Fibroblast of skin of back (primary cell): ENCODE measurements at regions not wholly inside any gene's neighbourhood (a gene's known extent, or its start where the extent isn't known, plus 50 kb on each side); places are given as distances from the start of the nearest gene placed in this dataset.
"Not testable (repeated sequence)": the region's sequence is repeated elsewhere in the genome, so short reads cannot be mapped to it uniquely, and the experiment has no call there.

ENCODE experiments used
- DNase-seq: peaks from one replicate; pipeline ENCODE4 v3.0.0-alpha.2; 2013

DNA sequence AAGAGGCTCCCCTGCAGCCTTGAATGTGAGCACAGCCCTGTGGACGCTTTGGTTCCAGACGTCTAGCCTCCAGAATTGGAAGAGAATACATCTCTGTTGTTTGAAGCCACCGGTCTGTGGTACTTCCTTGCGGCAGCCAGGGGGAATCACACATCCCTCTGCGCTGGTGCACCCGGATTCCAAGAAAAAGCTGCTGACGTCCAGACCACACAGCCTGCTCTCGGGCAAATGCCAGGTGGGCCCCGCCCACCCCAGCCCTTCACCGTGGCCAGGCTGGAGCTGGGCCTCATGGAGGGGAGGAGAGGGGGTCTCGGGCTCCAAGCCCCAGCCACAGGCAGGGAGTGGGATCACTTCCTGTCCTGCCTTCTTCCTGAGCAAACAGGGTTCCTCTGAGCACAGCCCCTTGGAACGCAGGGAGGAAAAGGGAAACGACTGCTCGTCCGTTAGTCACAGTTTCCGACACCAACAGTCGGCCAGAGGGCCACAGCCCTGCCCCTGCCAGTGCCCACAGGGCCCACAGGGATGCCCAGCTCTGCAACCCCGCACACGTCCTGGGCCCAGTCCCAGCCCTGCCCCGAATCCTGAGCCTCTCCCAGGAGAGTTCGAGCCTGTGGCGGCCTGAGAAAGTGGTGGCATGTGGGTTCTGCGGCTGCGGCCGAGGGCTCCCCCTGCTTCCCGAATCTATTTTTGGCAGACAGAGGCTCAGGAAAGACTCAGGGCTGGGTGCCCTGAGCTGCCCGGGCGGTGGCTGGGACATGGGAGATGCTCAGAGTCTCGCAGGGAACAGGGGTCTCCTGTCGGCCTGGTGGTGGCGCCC lies 85.3 kb downstream of the RFLNA start:
- DNase-seq = peak; percentile 96

DNA sequence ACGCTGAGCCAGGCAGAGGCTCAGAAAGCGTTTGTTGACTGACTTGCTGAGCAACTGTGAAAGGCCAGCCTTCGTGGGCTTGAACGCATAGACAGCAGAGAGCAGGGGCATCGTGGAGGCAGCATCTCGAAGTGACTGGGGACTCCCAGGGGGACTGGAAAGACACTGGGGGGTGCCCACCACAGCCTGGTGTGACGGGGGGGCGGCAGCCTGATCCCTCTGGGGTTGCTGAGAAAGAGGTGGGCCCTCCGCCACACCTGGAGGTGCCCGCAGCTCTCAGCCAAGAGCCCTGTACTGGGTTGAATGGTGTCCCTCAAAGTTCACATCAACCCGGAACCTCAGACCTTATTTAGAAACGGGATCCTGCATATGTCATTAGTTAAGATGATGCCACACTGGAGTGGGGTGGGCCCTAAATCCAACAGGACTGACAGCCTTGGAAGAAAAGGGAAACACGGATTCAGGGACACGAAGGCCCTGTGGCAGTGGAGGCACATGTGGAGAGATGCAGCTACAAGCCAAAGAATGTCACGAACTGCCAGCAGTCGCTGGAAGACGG lies 84.6 kb downstream of the RFLNA start:
- DNase-seq = no peak

DNA sequence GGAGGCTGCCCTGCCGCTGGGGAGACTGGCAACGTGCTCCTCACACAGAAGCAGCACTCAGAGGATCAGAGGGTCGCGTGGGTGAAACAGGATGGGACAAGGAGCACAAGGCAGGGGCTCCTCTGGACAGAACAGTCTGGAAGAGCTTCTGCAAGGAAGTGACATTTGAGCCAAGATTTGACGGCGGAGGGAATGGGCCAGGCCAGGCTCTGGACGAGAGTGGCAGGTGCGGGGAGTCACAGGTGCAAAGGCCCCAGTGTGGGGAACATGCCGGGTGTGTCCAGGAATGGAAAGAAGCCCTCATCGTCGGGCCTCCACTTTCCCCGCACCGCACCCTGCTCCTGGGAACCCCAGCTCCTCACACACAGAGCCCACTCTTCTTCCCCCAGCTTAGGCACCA lies 84.0 kb downstream of the RFLNA start:
- no peak for DNase-seq

DNA sequence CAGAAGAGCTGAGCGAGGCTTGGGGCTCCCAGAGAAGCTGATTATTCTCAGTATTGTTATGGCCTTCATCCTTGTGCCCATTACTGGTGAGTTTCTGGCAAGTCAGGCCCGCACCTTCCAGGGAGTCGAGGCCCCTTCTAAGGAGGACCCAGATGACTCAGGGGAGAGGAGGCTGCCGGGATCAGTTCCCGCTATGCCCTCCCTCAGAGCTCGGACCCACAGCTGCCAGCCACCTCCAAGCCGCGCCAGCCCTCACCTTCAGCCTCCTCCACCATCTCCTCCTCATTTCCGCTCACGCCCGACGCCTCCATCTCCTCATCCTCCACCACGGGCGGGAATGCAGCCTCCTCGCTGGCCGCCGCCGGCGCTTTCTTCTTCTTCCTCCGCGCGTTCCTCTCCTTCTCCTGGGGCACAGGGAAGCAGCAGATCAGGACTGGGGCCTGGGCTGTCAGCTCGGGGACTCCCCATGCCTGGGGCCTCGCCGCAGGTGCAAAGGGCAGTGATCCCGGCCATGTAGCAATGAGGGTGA lies 83.2 kb downstream of the RFLNA start:
- no peak for DNase-seq

DNA sequence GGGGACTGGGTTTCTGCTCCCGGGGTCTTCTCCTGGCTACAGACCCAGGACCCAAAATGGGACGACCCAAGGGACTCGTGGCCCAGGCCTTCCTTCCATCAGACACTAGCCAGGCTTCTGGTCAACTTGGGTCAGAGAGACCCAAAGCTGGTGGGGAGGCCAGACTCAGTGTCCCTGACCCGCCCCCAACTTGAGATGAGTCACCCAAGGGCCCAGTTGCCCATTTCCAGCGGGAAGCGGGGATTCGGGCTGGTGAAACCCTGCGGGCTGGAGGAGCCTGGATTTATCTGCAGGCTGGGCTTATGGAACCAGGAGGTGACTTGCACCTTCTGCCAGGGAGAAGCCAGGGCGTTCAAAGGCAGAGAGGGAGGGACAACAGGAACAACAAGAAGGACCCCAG lies 81.5 kb downstream of the RFLNA start:
- DNase-seq = no peak

DNA sequence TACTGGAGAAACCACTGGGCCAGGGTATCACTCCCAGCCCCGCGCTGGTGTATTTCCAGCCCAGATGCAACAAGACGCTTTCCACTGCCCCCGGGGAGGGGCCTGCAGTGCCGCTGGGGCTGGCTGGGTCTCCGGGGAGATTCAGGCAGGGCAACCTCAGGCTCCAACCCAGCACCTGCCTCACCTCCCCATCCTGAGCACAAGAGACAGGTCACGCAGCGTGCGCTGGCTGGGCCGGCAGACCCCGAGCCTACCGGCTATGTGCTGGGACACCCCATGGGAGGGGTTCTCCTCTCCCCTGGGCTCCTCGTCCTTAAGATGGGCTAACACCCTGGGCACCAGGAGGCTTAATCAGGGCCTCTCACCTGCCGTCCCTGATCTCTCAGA lies 80.9 kb downstream of the RFLNA start:
- DNase-seq = no peak

DNA sequence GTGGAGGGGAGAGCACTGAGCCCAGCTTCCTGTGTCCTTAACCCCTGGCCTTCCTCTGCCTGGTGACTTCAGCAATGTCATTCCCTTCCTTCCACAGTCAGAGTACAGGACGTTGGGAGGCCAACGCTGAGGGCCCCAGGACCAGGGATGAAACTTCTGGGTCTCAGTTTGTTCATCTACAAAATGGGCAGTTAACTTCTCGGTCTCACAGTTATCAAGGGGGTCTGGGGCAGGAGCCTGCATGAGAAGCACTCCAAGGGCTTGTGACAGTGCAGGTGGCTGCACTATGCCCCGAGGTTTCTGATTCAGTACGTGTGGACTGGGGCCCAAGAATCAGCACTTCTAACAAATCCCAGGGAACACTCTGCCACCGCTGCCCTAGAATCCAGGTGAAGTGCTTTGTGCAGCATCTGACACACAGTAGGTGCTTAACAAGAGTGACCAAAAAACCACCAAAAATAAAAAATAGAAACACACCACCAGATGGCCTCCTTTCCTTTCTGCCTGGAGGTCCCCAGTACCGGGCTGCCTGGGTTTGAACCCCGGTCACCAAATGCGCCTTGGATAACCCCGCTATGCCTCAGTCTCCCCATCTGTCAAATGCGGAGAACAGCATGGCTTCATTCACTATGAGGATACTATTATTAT lies 80.4 kb downstream of the RFLNA start:
- DNase-seq = no peak

DNA sequence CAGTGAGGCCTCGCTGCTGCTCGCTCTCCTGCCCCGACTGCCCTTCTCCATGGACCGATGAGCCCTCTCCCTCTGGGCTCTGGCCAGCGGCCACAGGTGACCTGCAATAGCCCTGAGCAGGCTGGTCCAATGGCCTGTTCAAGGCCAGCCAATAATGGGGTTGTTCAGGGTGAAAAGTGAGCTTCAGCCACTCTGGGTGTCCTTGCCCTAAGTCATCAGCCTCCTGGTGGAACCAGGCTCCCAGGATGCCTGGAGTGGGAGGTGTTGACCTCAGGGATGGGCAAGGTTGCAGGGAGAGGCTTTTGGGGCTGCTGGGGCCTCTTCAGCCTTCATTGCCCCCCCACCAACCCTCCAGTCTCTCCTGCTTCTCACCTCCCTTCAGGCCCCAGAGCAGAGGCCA lies 79.7 kb downstream of the RFLNA start:
- no peak for DNase-seq

DNA sequence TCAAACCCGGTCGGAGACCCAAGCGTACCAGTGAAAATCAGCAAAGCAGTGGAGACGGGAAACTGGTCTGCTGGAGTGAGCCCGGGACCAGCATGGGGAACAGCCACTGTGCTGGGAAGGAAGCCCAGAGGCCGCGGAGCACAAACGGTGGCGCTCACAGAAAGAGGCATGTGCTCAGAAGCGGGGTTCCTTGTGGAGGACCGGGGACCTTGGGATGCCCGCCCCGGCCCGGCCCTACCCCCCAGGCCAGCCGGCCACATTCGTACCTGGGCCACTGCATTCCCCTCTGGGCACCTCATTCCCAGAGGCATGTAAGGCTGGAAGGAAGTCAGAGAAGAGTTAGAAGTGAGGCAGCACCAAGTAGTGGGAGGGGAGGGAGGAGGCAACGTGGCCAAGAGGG lies 79.3 kb downstream of the RFLNA start:
- no peak for DNase-seq

DNA sequence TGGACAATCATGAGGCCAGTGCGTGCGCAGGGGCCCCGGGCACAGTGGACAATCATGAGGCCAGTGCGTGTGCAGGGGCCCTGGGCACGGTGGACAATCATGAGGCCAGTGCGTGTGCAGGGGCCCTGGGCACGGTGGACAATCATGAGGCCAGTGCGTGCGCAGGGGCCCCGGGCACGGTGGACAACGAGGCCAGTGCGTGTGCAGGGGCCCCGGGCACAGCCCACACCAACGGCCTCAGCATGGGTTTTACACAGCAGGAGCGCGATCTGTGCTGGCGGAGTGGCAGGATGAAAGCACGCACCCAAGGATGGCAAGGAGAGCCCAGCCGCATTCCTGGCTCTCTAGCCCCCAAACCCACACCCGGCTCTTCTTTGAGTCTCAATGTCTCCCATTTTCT lies 78.8 kb downstream of the RFLNA start:
- not testable (repeated sequence) for DNase-seq

DNA sequence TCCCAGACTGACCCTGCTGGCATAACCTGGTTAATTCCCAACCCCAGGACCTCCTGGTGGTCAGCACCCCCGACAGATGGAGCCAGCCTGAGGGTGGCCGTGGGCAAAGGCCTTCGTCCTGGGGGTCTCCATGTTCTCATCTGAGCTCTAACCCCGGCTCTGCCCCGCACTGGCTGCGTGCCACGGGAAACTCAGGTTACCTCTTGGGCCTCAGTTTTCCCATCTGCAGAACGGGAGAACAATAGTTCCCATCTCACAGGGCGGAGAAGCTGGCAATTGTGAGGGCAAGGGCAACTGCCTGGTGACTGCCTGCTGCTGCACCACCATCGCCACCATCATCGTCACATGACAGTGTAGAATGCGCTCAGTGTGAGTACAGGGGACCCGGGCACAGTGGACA lies 77.9 kb downstream of the RFLNA start:
- DNase-seq = no peak

DNA sequence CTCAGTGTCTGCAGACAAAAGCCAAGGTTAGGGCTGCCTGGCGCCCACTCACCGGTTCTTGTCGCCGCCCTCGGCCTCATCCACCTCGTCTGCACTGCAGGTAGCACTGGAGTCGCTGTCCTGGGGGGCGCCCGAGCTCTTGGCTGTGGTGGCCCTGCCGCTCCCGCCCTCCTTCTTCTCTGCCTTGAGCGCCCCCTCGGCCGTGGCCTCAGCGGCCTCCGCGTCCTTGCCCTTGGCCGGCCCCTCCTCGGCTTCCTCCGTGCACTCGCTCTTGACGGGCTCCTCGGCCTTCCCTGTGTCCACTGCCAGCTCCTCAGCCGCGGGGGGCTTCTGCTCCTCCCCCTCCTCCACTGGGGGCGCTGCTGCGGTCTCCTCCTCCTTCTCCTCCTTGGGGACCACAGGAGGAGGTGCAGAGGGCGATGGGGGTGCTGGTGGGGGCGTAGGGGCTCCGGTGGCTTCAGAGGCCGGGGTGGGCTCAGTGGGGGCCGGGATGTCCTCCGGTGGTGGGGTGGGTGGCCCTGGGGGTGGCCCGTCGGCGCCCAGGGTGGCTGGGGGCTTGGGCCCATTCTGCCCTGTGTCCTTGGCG lies 77.2 kb downstream of the RFLNA start:
- DNase-seq = no peak

DNA sequence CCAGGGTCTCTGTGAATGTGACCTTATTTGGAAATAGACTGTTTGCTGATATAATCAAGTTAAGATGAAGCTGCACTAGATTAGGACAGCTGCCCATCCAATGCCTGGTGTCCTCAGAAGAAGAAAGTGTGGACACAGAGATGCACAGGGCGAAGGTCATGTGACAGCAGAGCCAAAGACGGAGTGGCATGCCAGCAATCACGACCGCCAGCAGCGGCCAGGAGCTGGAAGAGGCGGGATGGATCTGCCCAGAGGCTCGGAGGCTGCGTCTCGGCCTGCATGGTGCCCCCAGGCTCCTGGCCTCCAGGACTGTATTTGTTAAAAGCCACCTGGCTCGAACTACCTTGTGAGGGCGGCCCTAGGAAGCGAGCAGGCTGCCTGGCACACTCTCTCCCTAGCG lies 76.5 kb downstream of the RFLNA start:
- no peak for DNase-seq

DNA sequence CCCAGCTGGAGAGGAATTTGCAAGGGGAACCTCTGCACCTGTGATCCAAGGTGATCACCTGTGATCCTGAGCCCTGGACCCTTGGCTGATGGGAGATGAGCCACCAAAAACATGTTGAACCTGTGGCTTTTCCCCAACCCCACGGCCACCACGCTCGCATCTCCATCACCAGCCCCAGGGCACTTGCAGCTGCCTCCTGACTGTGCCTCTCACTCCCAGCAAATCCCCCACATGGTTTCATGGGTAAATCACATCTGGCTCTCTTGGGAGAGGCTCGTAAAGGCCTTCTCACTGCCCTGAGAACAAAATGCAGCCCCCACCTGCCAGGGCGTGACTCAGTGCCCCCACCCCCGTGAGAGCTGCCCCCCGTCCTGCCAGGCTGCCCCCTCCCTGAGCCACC lies 76.0 kb downstream of the RFLNA start:
- DNase-seq = no peak

DNA sequence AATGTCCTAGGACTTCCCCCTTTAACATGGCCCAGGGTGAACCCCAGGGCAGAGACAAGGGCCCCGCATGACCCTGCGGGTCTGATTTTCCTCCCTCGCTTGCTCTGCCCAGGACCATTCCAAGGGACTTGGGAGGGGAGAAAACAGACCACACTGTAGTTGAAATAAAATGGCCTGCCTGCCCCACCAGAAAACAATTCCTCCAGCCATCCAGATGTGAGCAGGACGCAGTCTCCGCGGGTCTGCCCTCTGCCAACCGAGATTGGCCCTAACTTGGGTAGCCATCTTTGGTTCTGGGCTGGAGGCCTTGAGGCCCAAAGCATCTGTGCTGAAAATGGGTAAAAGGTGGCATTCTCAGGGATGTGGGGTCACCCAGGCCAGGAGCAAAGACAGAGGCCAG lies 75.5 kb downstream of the RFLNA start:
- DNase-seq = no peak

DNA sequence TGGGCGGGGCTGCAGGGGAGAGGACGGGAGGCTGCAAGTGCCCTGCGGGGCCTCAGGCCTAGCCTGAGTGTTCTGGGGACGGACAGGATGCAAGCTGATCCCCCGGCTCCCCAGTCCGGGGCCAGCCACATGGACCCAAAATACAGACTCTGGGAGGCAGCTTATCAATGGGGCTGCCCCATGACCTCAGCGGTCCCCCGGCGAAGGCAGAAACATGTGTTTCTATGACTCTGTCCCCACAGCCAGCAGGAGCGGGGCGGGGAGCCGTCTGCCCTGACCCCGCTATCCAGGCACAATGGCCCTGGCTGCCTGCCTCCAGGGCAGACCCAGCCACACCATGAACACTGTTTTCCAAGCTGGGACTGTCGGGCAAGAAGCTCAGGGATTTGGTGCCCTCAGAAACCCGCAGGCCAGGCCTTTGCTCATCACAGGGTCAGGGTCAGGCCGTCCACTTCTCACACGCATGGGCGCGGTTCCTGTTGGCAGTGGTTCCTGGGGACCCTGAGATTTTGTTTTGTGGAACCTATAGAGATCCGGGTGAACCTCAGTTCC lies 75.0 kb downstream of the RFLNA start:
- no peak for DNase-seq

DNA sequence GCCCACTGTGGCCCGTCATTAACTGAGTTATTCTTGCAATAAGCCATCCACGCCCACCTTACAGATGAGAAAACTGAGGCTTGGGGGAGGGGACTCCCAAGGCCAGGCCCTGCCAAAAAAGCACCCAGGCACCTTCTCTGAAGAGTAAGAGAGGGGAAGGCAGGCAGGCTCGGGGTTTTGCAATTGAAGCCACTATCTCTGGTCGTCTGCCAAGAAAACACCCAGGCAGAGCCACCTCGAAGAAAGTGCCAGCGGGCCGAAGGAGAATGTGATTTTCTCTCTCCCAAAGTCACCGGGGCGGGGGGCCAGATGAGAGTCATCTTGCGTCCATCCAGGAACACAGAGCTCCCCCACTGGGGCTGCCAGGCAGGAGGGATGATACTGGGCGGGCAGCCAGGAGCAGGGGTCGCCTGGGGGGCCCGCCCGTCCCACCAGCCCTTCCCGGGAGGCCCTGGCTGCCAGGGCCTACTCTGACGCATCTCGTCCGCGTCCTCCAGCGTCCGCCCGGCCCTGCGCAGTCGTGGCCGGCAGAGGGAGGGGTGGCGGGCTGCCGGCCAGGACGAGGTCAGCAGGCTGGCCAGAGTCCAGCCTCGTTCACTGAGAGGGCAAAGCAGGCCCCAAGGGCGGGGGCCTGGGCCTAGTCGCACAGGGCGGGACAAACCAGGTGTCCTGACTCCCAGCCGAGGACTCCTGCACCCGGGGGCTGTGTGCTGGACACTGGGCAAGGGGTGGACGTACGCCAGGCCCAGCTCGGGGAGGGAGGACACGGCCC lies 74.3 kb downstream of the RFLNA start:
- peak; percentile 35 for DNase-seq

DNA sequence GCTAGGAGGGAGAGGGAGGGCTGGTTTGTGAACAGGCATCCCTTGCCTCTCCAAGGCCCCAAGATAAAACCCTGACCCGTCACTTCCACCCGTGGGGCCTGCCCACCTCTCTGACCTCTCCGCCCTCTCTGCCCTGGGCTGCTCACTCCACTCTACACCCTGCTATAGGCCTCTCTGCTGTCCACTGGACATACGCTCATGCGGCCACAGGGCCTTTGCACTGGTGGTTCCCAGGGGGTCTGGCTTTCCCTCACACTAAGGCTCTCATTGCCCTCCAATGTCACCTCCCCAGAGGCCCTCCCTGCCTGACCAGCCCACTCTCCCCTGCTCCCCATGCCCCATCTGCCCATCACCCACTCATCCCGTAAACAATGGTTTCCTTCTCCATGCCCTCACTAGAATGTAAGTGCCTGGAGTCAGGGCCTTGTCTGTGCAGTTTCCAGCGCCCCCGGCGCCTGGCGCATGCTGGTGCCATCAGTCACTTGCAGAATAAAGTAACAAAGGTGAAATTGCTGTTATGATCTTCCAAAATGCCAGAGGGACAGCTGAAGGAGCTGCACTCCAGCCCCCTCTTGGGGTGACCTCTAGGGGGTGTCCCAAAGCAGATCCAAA lies 73.6 kb downstream of the RFLNA start:
- DNase-seq = no peak

DNA sequence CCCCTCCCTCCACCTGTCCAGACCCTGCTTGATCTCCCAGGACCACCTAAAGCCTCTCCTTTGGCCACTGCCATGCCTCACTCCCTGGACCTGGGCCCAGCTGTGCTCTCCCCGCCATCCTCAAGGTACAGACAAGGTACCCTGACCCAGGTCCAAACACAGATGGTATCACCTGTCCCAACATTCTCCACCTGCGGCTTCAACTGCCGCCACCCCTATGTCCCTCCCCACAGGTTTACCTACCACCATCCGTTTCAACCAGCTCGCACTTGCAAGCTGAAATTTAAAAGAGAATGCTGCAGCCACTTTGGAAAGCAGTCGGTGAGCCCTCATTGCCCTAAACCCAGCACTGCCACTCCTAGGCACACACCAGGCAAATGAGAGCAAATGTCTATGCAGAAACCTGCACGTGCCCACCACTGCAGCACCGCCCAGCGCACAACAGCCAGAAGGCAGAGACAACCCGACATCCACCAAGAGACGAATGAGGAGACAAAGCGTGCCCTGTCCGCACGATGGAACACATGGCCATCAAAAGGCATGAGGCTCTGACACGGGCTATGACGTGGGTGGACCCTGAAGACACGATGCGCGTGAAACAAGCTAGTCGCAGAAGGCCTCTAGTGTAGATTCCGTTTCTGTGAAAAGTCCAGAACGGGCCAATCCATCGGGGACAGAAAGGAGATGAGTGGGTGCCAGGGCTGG lies 71.0 kb downstream of the RFLNA start:
- DNase-seq = no peak
